GM23338 (cell line): ENCODE measurements at regions not wholly inside any gene's neighbourhood (a gene's known extent, or its start where the extent isn't known, plus 50 kb on each side); places are given as distances from the start of the nearest gene placed in this dataset.
"Not testable (repeated sequence)": the region's sequence is repeated elsewhere in the genome, so short reads cannot be mapped to it uniquely, and the experiment has no call there.

ENCODE experiments used
- ATAC-seq: fragments of 200-7000 bp; cut with Tn5 transposase; 3 replicates; pipeline ENCODE4 v1.9.1; 2020
- DNase-seq: peaks from one replicate; pipeline ENCODE4 v3.0.0-alpha.2; 2015; ENCODE audit warnings: low spot score
- H2AFZ ChIP-seq: fragments of 200-600 bp; sonication (generic); 2 replicates; pipeline ENCODE4 v1.8.0; 2016; ENCODE audit warnings: antibody characterized with exemption, mild to moderate bottlenecking, moderate library complexity
- H3F3A ChIP-seq: fragments of 200-600 bp; sonication (generic); replicated peaks from 2 replicates; pipeline ENCODE4 v1.8.0; 2017; ENCODE audit warnings: antibody characterized with exemption, mixed run types, low read depth
- H3K27ac ChIP-seq: fragments of 200-600 bp; sonication (generic); 2 replicates; pipeline ENCODE4 v1.6.1; 2016; ENCODE audit warnings: low read depth
- H3K27me3 ChIP-seq: fragments of 200-600 bp; sonication (generic); 2 replicates; pipeline ENCODE4 v1.8.0; 2016; ENCODE audit warnings: mild to moderate bottlenecking, mixed run types, moderate library complexity; ENCODE audit not compliant: insufficient read depth
- H3K36me3 ChIP-seq: fragments of 200-600 bp; sonication (generic); 2 replicates; pipeline ENCODE4 v1.8.0; 2016; ENCODE audit warnings: mild to moderate bottlenecking; ENCODE audit not compliant: insufficient read depth
- H3K4me1 ChIP-seq: fragments of 200-600 bp; sonication (generic); 2 replicates; pipeline ENCODE4 v1.8.0; 2016; ENCODE audit warnings: mild to moderate bottlenecking, moderate library complexity; ENCODE audit not compliant: insufficient read depth
- H3K4me2 ChIP-seq: fragments of 200-600 bp; sonication (generic); 2 replicates; pipeline ENCODE4 v1.7.1; 2017; ENCODE audit warnings: mixed run types
- H3K4me3 ChIP-seq: fragments of 200-600 bp; sonication (generic); 2 replicates; pipeline ENCODE4 v1.6.1; 2016; ENCODE audit warnings: mixed run types
- H3K79me2 ChIP-seq: fragments of 200-600 bp; sonication (generic); replicated peaks from 2 replicates; pipeline ENCODE4 v1.8.0; 2017; ENCODE audit warnings: mild to moderate bottlenecking; ENCODE audit not compliant: insufficient read depth
- H3K9me2 ChIP-seq: fragments of 200-600 bp; sonication (generic); 2 replicates; pipeline ENCODE4 v1.8.0; 2017; ENCODE audit not compliant: insufficient read depth
- H4K20me1 ChIP-seq: fragments of 200-600 bp; sonication (generic); replicated peaks from 2 replicates; pipeline ENCODE4 v1.8.0; 2017; ENCODE audit warnings: mild to moderate bottlenecking; ENCODE audit not compliant: insufficient read depth
- H3K27ac Mint-ChIP-seq: 2 replicates; pipeline ENCODE4 v1.8.0; 2020; ENCODE audit warnings: inconsistent platforms, mild to moderate bottlenecking, moderate library complexity, mixed read lengths
- H3K27me3 Mint-ChIP-seq: 3 replicates; pipeline ENCODE4 v1.8.0; 2022; ENCODE audit warnings: low read depth, mild to moderate bottlenecking, moderate library complexity, mixed read lengths, inconsistent platforms; ENCODE audit not compliant: insufficient read depth, poor library complexity
- H3K36me3 Mint-ChIP-seq: 3 replicates; pipeline ENCODE4 v1.8.0; 2021; ENCODE audit warnings: low read depth, mild to moderate bottlenecking, inconsistent platforms, moderate library complexity, mixed read lengths
- H3K4me1 Mint-ChIP-seq: 3 replicates; pipeline ENCODE4 v1.8.0; 2020; ENCODE audit warnings: mild to moderate bottlenecking, inconsistent platforms, mixed read lengths
- H3K4me3 Mint-ChIP-seq: 3 replicates; pipeline ENCODE4 v1.8.0; 2021; ENCODE audit warnings: moderate library complexity, mild to moderate bottlenecking, inconsistent platforms, mixed read lengths
- H3K9me3 Mint-ChIP-seq: 3 replicates; pipeline ENCODE4 v1.8.0; 2020; ENCODE audit warnings: moderate library complexity, mild to moderate bottlenecking, inconsistent platforms, mixed read lengths
- CREB1 ChIP-seq: fragments of 250-450 bp; sonication (Bioruptor Pico); IDR thresholded peaks from 2 replicates; pipeline ENCODE4 v1.5.0; 2020; ENCODE audit warnings: low read depth, mild to moderate bottlenecking, moderate library complexity
- EZH2phosphoT487 ChIP-seq: fragments of 200-600 bp; sonication (generic); IDR thresholded peaks from one replicate; pipeline ENCODE4 v1.8.1; 2018; ENCODE audit warnings: antibody characterized with exemption; ENCODE audit not compliant: unreplicated experiment
- JUNB ChIP-seq: IDR thresholded peaks from one replicate; pipeline ENCODE4 v1.6.1; 2016; ENCODE audit warnings: antibody characterized with exemption; ENCODE audit not compliant: unreplicated experiment
- NANOG ChIP-seq: IDR thresholded peaks from 2 replicates; pipeline ENCODE4 v1.6.1; 2016; ENCODE audit warnings: antibody characterized with exemption, borderline replicate concordance
- POLR2AphosphoS5 ChIP-seq: IDR thresholded peaks from 2 replicates; pipeline ENCODE4 v1.6.1; 2016; ENCODE audit warnings: antibody characterized with exemption, low read depth
- STAT1 ChIP-seq: IDR thresholded peaks from one replicate; pipeline ENCODE4 v1.6.1; 2016; ENCODE audit warnings: antibody characterized with exemption; ENCODE audit not compliant: unreplicated experiment
- ZNF331 ChIP-seq: fragments of 250-450 bp; sonication (Bioruptor Pico); IDR thresholded peaks from 2 replicates; pipeline ENCODE4 v1.5.0; 2020; ENCODE audit warnings: low read depth, mild to moderate bottlenecking, moderate library complexity
- TF ChIP-seq, protein P1 (sequence below): fragments of 250-450 bp; sonication (Bioruptor Pico); IDR thresholded peaks from 2 replicates; pipeline ENCODE4 v1.5.0; 2020; ENCODE audit warnings: mild to moderate bottlenecking, moderate library complexity
- TF ChIP-seq, protein P2 (sequence below), 2 experiments: fragments of 200-600 bp in 1 of 2; sonication (generic) in 1 of 2; conservative IDR thresholded peaks; 2 replicates each; pipeline versions ENCODE4 v1.5.1 to v1.6.1; 2016 to 2017; ENCODE audit warnings: antibody characterized with exemption in 2 of 2, low read depth in 2 of 2, mild to moderate bottlenecking in 2 of 2, moderate library complexity in 1 of 2

- TF ChIP-seq, protein P1, sequence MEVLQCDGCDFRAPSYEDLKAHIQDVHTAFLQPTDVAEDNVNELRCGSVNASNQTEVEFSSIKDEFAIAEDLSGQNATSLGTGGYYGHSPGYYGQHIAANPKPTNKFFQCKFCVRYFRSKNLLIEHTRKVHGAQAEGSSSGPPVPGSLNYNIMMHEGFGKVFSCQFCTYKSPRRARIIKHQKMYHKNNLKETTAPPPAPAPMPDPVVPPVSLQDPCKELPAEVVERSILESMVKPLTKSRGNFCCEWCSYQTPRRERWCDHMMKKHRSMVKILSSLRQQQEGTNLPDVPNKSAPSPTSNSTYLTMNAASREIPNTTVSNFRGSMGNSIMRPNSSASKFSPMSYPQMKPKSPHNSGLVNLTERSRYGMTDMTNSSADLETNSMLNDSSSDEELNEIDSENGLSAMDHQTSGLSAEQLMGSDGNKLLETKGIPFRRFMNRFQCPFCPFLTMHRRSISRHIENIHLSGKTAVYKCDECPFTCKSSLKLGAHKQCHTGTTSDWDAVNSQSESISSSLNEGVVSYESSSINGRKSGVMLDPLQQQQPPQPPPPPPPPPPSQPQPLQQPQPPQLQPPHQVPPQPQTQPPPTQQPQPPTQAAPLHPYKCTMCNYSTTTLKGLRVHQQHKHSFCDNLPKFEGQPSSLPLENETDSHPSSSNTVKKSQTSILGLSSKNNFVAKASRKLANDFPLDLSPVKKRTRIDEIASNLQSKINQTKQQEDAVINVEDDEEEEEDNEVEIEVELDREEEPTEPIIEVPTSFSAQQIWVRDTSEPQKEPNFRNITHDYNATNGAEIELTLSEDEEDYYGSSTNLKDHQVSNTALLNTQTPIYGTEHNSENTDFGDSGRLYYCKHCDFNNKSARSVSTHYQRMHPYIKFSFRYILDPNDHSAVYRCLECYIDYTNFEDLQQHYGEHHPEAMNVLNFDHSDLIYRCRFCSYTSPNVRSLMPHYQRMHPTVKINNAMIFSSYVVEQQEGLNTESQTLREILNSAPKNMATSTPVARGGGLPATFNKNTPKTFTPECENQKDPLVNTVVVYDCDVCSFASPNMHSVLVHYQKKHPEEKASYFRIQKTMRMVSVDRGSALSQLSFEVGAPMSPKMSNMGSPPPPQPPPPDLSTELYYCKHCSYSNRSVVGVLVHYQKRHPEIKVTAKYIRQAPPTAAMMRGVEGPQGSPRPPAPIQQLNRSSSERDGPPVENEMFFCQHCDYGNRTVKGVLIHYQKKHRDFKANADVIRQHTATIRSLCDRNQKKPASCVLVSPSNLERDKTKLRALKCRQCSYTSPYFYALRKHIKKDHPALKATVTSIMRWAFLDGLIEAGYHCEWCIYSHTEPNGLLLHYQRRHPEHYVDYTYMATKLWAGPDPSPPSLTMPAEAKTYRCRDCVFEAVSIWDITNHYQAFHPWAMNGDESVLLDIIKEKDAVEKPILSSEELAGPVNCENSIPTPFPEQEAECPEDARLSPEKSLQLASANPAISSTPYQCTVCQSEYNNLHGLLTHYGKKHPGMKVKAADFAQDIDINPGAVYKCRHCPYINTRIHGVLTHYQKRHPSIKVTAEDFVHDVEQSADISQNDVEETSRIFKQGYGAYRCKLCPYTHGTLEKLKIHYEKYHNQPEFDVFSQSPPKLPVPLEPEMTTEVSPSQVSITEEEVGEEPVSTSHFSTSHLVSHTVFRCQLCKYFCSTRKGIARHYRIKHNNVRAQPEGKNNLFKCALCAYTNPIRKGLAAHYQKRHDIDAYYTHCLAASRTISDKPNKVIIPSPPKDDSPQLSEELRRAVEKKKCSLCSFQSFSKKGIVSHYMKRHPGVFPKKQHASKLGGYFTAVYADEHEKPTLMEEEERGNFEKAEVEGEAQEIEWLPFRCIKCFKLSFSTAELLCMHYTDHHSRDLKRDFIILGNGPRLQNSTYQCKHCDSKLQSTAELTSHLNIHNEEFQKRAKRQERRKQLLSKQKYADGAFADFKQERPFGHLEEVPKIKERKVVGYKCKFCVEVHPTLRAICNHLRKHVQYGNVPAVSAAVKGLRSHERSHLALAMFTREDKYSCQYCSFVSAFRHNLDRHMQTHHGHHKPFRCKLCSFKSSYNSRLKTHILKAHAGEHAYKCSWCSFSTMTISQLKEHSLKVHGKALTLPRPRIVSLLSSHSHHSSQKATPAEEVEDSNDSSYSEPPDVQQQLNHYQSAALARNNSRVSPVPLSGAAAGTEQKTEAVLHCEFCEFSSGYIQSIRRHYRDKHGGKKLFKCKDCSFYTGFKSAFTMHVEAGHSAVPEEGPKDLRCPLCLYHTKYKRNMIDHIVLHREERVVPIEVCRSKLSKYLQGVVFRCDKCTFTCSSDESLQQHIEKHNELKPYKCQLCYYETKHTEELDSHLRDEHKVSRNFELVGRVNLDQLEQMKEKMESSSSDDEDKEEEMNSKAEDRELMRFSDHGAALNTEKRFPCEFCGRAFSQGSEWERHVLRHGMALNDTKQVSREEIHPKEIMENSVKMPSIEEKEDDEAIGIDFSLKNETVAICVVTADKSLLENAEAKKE: no peak
- TF ChIP-seq POLR2AphosphoS5 (no peak), NANOG (no peak), ZNF331 (CRISPR knock-in tag) (no peak), EZH2phosphoT487 (no peak), JUNB (no peak), STAT1 (no peak), CREB1 (CRISPR knock-in tag) (no peak)
- TF ChIP-seq, protein P2, sequence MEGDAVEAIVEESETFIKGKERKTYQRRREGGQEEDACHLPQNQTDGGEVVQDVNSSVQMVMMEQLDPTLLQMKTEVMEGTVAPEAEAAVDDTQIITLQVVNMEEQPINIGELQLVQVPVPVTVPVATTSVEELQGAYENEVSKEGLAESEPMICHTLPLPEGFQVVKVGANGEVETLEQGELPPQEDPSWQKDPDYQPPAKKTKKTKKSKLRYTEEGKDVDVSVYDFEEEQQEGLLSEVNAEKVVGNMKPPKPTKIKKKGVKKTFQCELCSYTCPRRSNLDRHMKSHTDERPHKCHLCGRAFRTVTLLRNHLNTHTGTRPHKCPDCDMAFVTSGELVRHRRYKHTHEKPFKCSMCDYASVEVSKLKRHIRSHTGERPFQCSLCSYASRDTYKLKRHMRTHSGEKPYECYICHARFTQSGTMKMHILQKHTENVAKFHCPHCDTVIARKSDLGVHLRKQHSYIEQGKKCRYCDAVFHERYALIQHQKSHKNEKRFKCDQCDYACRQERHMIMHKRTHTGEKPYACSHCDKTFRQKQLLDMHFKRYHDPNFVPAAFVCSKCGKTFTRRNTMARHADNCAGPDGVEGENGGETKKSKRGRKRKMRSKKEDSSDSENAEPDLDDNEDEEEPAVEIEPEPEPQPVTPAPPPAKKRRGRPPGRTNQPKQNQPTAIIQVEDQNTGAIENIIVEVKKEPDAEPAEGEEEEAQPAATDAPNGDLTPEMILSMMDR (conservative IDR thresholded peaks at IDR 0.05; ENCODE audit: low read depth in 2 of 2): no peak
Measured at GRCh38 chr20:53664121-53664520, 70.5 kb upstream of the ZNF217 start (continued).

DNA sequence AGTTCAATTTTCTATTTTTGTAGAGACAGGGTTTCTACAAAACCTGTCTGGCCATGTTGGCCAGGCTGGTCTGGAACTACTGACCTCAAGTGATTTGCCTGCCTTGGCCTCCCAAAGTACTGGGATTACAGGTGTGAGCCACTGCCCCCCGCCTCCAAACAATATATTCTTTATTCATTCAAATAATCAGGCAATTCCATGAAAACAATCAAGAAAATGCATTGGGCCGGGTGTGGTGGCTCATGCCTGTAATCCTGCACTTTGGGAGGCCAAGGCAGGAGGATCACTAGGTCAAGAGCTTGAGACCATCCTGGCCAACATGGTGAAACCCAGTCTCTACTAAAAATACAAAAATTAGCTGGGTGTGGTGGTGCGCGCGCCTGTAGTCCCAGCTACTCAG, 69.9 kb upstream of the ZNF217 start:
- H3K4me3 ChIP-seq, H3K9me3 Mint-ChIP-seq, H3F3A ChIP-seq, H3K27ac ChIP-seq, DNase-seq, ATAC-seq, H3K27ac Mint-ChIP-seq, H3K36me3 Mint-ChIP-seq, H3K4me2 ChIP-seq, H3K27me3 ChIP-seq, H3K36me3 ChIP-seq, H3K79me2 ChIP-seq, H3K4me3 Mint-ChIP-seq, H2AFZ ChIP-seq, H3K27me3 Mint-ChIP-seq, H3K9me2 ChIP-seq, H4K20me1 ChIP-seq: not testable (repeated sequence)
- H3K4me1 ChIP-seq: peaks cover 22% of the 10 kb centered on the region
- peaks cover 22% of the 10 kb centered on the region for H3K4me1 Mint-ChIP-seq
